Adipocyte (in vitro differentiated cells): ENCODE measurements at regions not wholly inside any gene's neighbourhood (a gene's known extent, or its start where the extent isn't known, plus 50 kb on each side); places are given as distances from the start of the nearest gene placed in this dataset.

Experiments used
- DNase-seq: peaks from one replicate; pipeline ENCODE4 v3.0.0-alpha.2; 2015; ENCODE audit warnings: low read depth
- H3K27me3 ChIP-seq: replicated peaks from 2 replicates; pipeline ENCODE4 v1.7.0; 2013; ENCODE audit warnings: mild to moderate bottlenecking, low read length, moderate library complexity; ENCODE audit not compliant: control insufficient read depth, insufficient read depth
- H3K36me3 ChIP-seq: 2 replicates; pipeline ENCODE4 v1.7.0; 2013; ENCODE audit warnings: low read length, mild to moderate bottlenecking, moderate library complexity; ENCODE audit not compliant: control insufficient read depth, insufficient read depth, severe bottlenecking
- H3K4me1 ChIP-seq: 2 replicates; pipeline ENCODE4 v1.7.0; 2013; ENCODE audit warnings: mild to moderate bottlenecking, low read length, moderate library complexity; ENCODE audit not compliant: control insufficient read depth, insufficient read depth
- H3K4me3 ChIP-seq: 2 replicates; pipeline ENCODE4 v1.7.0; 2013; ENCODE audit warnings: mild to moderate bottlenecking, low read length, moderate library complexity
- H3K9ac ChIP-seq: 2 replicates; pipeline ENCODE4 v1.7.0; 2013; ENCODE audit warnings: mild to moderate bottlenecking, low read length, moderate library complexity
- H3K9me3 ChIP-seq: 2 replicates; pipeline ENCODE4 v1.7.0; 2013; ENCODE audit warnings: mild to moderate bottlenecking, low read length, moderate library complexity; ENCODE audit not compliant: control insufficient read depth

DNA sequence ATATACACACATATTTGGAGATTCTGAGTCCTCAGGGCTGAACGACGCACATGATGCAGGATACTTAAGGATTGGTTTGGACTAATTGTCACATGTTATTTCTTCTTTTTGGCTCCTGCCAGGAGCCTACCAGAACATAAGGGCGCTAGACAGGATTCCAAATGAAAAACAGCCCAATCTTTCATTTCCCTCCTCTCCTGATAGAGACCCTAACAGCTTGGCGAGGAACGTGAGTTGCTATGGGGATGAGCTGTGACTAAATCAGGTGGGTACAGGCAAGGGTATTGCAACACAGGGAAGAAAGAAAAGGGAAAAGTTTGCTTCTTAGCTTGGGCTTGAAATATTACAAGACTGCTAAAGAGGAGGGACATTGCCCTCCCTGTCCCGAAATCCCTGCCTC is 109.9 kb downstream of the AIPL1 start:
- no peaks in the 10 kb centered on the region for H3K9me3 ChIP-seq
- no peaks in the 10 kb centered on the region for H3K36me3 ChIP-seq
- no peak for DNase-seq
- H3K4me3 ChIP-seq, result no peak overlapping the region
- no peak overlapping the region for H3K9ac ChIP-seq
- no peaks in the 10 kb centered on the region for H3K4me1 ChIP-seq
- H3K27me3 ChIP-seq, result peaks cover 3% of the 10 kb centered on the region

DNA sequence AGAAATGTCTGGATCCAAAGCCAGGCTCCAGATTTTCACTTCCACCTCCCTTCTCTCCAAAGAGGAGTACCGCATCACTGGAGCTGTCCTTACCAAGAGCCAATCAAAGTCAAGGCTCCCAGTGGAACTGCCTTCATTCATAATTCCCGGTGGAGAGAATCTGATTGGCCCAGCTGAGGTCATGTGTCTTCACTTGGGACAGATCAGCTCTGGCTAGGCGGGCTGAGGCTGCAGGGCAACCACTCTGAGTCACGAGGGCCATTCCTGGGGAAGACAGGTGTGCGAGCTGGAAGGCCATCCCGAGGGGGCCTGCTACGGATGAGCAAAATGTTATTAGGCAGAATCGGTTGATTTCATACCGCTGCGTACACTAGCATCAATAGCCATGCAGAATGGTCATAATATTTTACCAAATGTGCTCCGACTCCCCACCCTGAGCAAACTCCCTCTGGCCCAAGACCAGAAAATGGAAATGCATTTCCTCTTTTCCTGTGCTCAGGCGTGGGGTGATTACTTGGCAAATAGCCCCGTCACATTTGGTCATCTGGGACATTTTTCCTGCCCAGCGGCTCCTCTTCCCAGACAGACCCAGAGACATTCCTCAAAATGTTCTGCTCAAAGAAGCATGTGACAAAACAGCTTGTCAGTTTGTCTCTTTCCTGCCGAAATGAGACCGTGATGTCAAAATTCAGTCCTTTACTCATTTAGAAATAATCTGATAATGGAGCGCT is 111.1 kb downstream of the AIPL1 start:
- Histone ChIP-seq H3K9me3 (no peaks in the 10 kb centered on the region), H3K4me1 (no peaks in the 10 kb centered on the region), H3K36me3 (no peaks in the 10 kb centered on the region), H3K27me3 (peaks cover 3% of the 10 kb centered on the region), H3K4me3 (no peak overlapping the region), H3K9ac (no peak overlapping the region)
- DNase-seq, result no peak

DNA sequence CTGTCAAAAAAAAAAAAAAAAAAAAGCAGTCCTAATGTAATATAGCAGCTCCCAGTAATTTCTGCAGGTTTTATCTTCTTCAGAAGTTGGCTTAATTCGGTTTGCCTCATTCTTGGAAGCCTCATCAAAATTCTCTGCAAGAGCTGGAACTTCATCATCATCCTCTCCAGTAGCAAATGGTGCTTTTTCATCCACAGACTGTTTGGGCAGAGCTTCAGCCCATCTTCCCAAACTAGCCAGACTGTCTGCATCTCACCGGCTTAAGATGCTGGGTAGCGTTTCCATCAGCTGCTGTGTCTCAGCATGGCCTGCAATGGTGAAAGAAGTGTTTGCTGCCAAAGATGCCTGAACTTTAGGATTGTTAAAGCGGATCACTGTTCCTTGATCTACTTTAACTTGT is 112.6 kb downstream of the AIPL1 start:
- no peak overlapping the region for H3K4me3 ChIP-seq
- no peaks in the 10 kb centered on the region for H3K4me1 ChIP-seq
- H3K9me3 ChIP-seq, result no peaks in the 10 kb centered on the region
- DNase-seq, result no peak
- H3K27me3 ChIP-seq, result peaks cover 3% of the 10 kb centered on the region
- no peaks in the 10 kb centered on the region for H3K36me3 ChIP-seq
- no peak overlapping the region for H3K9ac ChIP-seq

DNA sequence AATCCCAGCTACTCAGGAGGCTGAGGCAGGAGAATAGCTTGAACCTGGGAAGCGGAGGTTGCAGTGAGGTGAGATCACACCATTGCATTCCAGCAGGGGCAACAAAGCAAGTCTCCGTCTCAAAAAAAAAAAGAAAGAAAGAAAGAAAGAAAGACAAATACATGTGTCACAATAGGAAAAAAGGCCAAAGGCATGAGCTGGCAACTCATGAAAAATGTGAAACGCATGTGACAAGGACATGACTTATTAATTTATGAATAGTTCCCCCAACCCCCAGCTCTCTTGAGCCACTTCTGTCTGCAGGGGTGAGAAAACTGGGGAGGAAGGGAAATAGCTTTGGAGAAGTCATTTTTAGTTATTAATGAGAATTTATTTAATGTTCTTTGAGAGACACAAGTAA is 120.6 kb downstream of the AIPL1 start:
- no peaks in the 10 kb centered on the region for H3K4me1 ChIP-seq
- H3K36me3 ChIP-seq, result no peaks in the 10 kb centered on the region
- no peak overlapping the region for H3K9ac ChIP-seq
- DNase-seq, result no peak
- H3K27me3 ChIP-seq, result no peaks in the 10 kb centered on the region
- H3K4me3 ChIP-seq, result no peak overlapping the region
- no peaks in the 10 kb centered on the region for H3K9me3 ChIP-seq

DNA sequence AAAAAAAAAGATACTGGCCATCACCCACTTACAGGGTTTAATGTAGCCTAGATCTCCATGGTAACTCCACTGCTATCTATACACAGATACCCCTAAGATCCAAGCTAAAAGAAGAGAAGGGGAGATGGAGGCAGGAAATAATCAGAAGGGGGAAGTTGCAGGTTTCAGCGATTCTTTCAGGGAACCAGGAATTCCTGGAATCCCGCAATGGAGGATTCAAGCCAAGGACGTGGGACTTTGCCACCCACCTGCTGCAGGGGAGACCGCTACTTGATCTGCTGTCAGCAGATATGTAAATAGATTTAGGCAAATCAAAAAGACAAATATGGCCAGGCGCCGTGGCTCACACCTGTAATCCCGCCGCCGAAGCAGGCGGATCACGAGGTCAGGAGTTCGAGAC is 121.1 kb downstream of the AIPL1 start:
- Histone ChIP-seq H3K9me3 (no peaks in the 10 kb centered on the region), H3K36me3 (no peaks in the 10 kb centered on the region), H3K9ac (no peak overlapping the region), H3K27me3 (no peaks in the 10 kb centered on the region), H3K4me3 (no peak overlapping the region), H3K4me1 (no peaks in the 10 kb centered on the region)
- no peak for DNase-seq

DNA sequence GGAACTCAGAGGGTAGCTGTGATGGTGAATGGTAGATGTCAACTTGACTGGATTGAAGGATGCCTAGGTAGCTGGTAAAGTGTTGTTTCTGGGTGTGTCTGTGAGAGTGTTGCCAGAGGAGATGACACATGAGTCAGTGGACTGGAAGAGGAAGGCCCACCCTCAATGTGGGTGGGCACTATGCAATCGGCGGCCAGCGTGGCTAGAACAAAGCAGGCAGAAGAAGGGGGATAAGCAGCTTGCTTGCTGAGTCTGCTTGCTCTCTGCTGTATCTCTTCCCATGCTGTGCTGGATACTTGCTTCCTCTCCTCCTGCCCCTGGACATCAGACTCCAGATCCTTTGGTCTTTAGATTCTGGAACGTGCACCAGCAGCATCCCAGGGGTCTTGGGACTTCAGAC is 128.1 kb downstream of the AIPL1 start:
- no peak overlapping the region for H3K4me3 ChIP-seq
- no peaks in the 10 kb centered on the region for H3K36me3 ChIP-seq
- no peak for DNase-seq
- H3K9ac ChIP-seq, result no peak overlapping the region
- no peaks in the 10 kb centered on the region for H3K4me1 ChIP-seq
- H3K27me3 ChIP-seq, result peaks cover 6% of the 10 kb centered on the region
- H3K9me3 ChIP-seq, result no peaks in the 10 kb centered on the region

DNA sequence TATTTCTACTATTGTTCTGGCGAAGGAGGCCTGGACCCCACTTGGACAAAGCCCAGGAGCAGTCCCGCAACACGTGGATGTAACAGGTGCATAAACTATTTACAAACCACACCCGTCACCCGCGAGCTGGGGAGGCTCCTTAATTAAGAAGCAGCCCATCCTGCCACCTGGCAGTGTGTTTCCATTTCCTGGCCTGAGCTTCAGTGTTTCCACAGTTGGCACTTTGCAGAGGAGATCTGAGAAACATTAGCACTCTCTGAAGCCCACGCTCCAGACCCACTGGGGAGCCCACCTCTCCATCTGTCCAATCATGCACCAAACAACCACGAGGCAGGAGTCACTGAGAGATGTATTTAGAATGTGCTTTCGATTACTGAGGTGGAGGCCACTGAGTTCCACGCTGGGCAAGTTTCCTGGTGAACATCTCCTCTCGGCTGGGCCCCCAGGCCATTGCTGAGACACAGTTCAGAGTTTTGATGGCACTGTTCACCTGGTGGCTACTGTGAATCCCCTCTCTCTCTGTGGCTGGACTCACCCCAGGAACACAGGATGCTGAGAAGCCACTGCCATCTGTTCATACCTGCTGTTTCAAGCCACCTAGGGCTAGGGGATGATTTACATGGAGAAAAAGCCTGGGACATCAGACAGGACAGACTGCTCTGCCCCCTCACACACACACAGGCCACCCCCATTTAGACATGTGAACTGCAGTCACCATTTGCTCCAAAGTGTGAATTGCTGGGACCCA is 129.1 kb downstream of the AIPL1 start:
- Histone ChIP-seq H3K4me1 (no peaks in the 10 kb centered on the region), H3K4me3 (no peak overlapping the region), H3K9me3 (no peaks in the 10 kb centered on the region), H3K27me3 (peaks cover 6% of the 10 kb centered on the region), H3K9ac (no peak overlapping the region), H3K36me3 (no peaks in the 10 kb centered on the region)
- no peak for DNase-seq

DNA sequence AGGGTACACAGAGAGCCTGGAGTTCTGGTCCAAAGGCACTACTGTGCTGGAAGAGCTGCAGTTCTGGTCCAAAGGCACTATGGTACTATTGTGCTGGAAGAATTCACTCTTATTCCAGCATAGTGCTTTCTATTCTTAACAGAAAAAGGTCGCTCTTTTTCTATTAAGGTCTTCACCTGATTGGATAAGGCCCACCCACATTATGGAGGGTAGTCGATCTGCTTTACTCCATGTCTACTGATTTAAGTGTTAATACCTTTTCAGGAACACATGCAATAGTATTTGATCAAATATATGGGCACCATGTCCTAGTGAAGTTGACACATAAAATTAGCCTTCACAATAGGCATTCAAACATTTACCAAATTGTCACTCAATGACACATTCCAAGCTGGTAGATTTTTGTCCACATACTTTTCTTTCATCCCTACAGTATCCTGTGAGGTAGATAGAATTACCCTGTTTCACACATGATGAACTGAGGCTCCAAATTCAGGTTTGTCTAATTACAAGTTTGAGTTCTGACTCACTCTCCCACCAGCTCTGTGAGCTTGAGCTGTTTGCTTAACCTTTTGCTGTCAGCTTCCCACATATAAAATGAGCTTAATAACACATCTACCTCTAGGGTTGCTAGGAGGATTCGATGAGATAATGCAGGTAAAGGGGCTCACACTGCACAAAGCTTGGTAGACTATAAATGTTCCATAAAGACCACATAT is 129.9 kb downstream of the AIPL1 start:
- Histone ChIP-seq H3K4me1 (no peaks in the 10 kb centered on the region), H3K36me3 (no peaks in the 10 kb centered on the region), H3K27me3 (peaks cover 6% of the 10 kb centered on the region), H3K4me3 (no peak overlapping the region), H3K9ac (no peak overlapping the region), H3K9me3 (no peaks in the 10 kb centered on the region)
- DNase-seq, result no peak

DNA sequence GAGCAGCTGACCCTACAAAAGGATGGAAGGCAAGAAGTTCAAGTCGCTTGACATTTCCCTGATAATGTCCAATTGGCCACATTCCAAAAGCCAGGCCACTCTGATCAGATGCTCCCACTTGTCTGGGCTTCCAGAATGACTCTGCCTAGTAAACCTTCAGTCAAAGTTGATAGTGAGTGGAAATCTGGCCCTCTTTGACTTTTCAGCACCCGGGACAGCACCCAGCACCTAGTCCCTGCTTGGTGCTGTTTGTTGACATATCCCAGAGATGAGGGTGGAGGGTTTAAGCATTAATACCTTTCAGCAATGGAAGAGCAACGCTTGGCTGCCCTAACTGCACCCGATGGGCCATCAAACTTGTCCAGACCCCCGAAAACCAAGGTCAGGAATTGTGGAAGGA is 131.3 kb downstream of the AIPL1 start:
- H3K9ac ChIP-seq, result no peak overlapping the region
- no peaks in the 10 kb centered on the region for H3K36me3 ChIP-seq
- no peaks in the 10 kb centered on the region for H3K4me1 ChIP-seq
- no peak overlapping the region for H3K4me3 ChIP-seq
- H3K9me3 ChIP-seq, result no peaks in the 10 kb centered on the region
- peak; percentile 46 for DNase-seq
- peaks cover 6% of the 10 kb centered on the region for H3K27me3 ChIP-seq

DNA sequence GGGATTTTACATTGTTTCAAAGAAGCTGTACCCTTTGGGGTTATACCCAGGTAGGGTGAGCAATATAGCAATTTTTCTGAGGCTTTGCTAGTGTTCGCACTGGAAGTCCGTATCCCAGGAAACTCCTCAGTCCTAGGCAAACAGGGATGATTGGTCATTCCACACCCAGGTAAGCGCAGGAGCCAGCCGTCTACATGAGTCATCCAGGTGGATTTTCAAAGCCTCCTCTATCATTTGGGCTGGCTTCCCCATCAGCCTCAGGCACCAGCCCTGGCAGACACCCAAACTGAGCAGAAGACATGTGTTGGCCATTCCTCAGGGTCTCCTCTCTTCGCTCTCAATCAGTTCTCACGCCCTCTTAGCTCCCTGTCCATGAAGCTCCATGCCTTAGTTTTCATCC is 135.6 kb downstream of the AIPL1 start:
- Histone ChIP-seq H3K4me3 (no peak overlapping the region), H3K9me3 (no peaks in the 10 kb centered on the region), H3K27me3 (peaks cover 6% of the 10 kb centered on the region), H3K9ac (no peak overlapping the region), H3K36me3 (no peaks in the 10 kb centered on the region), H3K4me1 (no peaks in the 10 kb centered on the region)
- no peak for DNase-seq

DNA sequence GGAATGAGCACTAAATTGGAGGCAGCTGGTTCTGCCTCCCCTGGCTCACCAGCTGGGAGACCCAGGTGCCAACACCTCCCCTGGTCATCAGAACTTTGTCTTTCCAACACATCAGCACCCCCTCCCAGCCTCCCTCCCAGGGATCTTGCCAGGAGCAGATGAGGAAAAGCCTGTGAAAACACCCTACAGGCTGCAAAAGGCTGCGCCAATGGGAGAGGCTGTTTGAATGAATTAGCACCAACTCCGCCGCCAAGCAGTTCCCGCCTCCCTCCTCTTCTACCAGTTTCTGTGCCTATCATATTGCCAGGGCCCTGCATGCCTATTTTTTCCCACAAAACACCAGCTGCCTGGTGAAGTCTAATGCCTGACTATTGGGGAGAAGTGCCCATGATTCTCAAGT is 137.0 kb downstream of the AIPL1 start:
- H3K9me3 ChIP-seq, result no peaks in the 10 kb centered on the region
- DNase-seq, result no peak
- H3K27me3 ChIP-seq, result peaks cover 6% of the 10 kb centered on the region
- H3K4me1 ChIP-seq, result no peaks in the 10 kb centered on the region
- no peaks in the 10 kb centered on the region for H3K36me3 ChIP-seq
- H3K4me3 ChIP-seq, result no peak overlapping the region
- H3K9ac ChIP-seq, result no peak overlapping the region
